ENCODE measurements at regions not wholly inside any gene's neighbourhood (a gene's known extent, or its start where the extent isn't known, plus 50 kb on each side); places are given as distances from the start of the nearest gene placed in this dataset.

DNA sequence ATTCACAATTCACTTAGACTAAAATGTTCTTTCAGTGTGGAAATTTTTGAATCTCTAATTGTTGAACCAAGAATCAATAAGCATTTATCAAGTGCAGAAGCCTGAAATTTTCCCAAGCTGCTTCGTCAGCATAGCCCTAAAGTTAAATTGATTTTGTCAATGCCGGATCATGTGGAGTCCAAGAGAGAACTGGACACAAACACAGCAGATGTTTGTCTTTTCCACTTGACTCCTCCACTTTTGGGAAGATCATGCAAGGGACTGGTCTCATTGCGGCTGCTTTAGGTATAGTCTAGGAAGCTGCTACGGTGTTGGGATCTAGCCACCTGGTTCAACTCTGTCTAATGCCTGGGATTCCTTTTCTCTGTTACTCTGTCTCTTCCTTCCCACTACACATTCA lies 95.7 kb downstream of the CYB561 start:
- H3K79me1 ChIP-seq (ENCODE audit: insufficient read depth, low read depth, low read length, poor library complexity, severe bottlenecking): no peaks in the 10 kb centered on the region
- no peak overlapping the region for H2AK5ac ChIP-seq (ENCODE audit: insufficient read length, low read length)
- H3K36me3 Mint-ChIP-seq (ENCODE audit: insufficient read depth in 1 of 3, low read depth in 3 of 3): no peaks in the 10 kb centered on the region
- H3K14ac ChIP-seq (ENCODE audit: insufficient read depth, low read length): no peak overlapping the region
- H2AFZ ChIP-seq (ENCODE audit: low read length): no peak overlapping the region
- no peaks in the 10 kb centered on the region for H3K4me1 ChIP-seq (ENCODE audit: insufficient read depth, low read length)
- peaks cover 0 to 3% of the 10 kb centered on the region in 2 experiments; a peak in 1 of 4 replicates for H3K4me1 Mint-ChIP-seq
- H3K27me3 ChIP-seq (ENCODE audit: insufficient read depth, low read length): no peaks in the 10 kb centered on the region
- no peaks in the 10 kb centered on the region for H3K27me3 Mint-ChIP-seq (ENCODE audit: low read depth)
- H3K9me3 Mint-ChIP-seq: no peaks in the 10 kb centered on the region
- no peak overlapping the region for H3K4me3 Mint-ChIP-seq
- no peak overlapping the region for H2BK20ac ChIP-seq (ENCODE audit: low read depth, low read length, poor library complexity, severe bottlenecking)
- no peaks in the 10 kb centered on the region for H3K9me3 ChIP-seq (ENCODE audit: control insufficient read depth, low read depth, low read length)
- H2BK120ac ChIP-seq (ENCODE audit: low read depth, low read length, poor library complexity, severe bottlenecking): no peak overlapping the region
- H3T11ph ChIP-seq (ENCODE audit: low read length): no peak overlapping the region
- H3K23ac ChIP-seq (ENCODE audit: insufficient read length, low read depth, low read length): no peak overlapping the region
- no peak overlapping the region for H3K9ac ChIP-seq (ENCODE audit: extremely low read depth, insufficient read length, low read length)
- DNase-seq: no peak
- no peak overlapping the region for H2BK12ac ChIP-seq (ENCODE audit: insufficient read length, low read depth, low read length)
- H4K8ac ChIP-seq (replicated peaks; ENCODE audit: insufficient read length, low read depth, low read length): no peak overlapping the region
- no peak overlapping the region for H2BK15ac ChIP-seq (ENCODE audit: low read depth, low read length)
- H3K4me2 ChIP-seq (ENCODE audit: insufficient read depth, insufficient read length, low read length): no peak overlapping the region
- no peak overlapping the region for H4K91ac ChIP-seq (ENCODE audit: insufficient read length, low read depth, low read length)
- H3K27ac Mint-ChIP-seq: no peak overlapping the region
- no peak overlapping the region for H3K4ac ChIP-seq (ENCODE audit: low read depth, low read length)
- H3K18ac ChIP-seq (ENCODE audit: insufficient read length, low read depth, low read length): no peak overlapping the region
- no peak overlapping the region for H3K27ac ChIP-seq (ENCODE audit: insufficient read length, low read depth, low read length)
- TF ChIP-seq, protein P1, sequence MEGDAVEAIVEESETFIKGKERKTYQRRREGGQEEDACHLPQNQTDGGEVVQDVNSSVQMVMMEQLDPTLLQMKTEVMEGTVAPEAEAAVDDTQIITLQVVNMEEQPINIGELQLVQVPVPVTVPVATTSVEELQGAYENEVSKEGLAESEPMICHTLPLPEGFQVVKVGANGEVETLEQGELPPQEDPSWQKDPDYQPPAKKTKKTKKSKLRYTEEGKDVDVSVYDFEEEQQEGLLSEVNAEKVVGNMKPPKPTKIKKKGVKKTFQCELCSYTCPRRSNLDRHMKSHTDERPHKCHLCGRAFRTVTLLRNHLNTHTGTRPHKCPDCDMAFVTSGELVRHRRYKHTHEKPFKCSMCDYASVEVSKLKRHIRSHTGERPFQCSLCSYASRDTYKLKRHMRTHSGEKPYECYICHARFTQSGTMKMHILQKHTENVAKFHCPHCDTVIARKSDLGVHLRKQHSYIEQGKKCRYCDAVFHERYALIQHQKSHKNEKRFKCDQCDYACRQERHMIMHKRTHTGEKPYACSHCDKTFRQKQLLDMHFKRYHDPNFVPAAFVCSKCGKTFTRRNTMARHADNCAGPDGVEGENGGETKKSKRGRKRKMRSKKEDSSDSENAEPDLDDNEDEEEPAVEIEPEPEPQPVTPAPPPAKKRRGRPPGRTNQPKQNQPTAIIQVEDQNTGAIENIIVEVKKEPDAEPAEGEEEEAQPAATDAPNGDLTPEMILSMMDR (conservative IDR thresholded peaks at IDR 0.05): no peak
- H3K56ac ChIP-seq (ENCODE audit: insufficient read length, low read depth, low read length): no peak overlapping the region
- H3K23me2 ChIP-seq (ENCODE audit: insufficient read length, low read depth, low read length, poor library complexity, severe bottlenecking): no peaks in the 10 kb centered on the region
- H4K20me1 ChIP-seq (ENCODE audit: control insufficient read depth, insufficient read depth, insufficient read length): no peaks in the 10 kb centered on the region
- H3K79me2 ChIP-seq (ENCODE audit: insufficient read depth, low read length): no peaks in the 10 kb centered on the region
- no peak overlapping the region for H2BK5ac ChIP-seq (ENCODE audit: insufficient read length, low read length)
- no peak overlapping the region for H4K5ac ChIP-seq (ENCODE audit: insufficient read length, low read depth, low read length)
- no CpG with 5 or more reads among the region's 4 CpGs for WGBS (ENCODE audit: extremely low coverage, insufficient read length, low lambda C conversion rate)
